ENCODE measurements at regions not wholly inside any gene's neighbourhood (a gene's known extent, or its start where the extent isn't known, plus 50 kb on each side); places are given as distances from the start of the nearest gene placed in this dataset.

- TF ChIP-seq, protein P1, sequence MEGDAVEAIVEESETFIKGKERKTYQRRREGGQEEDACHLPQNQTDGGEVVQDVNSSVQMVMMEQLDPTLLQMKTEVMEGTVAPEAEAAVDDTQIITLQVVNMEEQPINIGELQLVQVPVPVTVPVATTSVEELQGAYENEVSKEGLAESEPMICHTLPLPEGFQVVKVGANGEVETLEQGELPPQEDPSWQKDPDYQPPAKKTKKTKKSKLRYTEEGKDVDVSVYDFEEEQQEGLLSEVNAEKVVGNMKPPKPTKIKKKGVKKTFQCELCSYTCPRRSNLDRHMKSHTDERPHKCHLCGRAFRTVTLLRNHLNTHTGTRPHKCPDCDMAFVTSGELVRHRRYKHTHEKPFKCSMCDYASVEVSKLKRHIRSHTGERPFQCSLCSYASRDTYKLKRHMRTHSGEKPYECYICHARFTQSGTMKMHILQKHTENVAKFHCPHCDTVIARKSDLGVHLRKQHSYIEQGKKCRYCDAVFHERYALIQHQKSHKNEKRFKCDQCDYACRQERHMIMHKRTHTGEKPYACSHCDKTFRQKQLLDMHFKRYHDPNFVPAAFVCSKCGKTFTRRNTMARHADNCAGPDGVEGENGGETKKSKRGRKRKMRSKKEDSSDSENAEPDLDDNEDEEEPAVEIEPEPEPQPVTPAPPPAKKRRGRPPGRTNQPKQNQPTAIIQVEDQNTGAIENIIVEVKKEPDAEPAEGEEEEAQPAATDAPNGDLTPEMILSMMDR (IDR thresholded peaks at IDR 0.05): no peak
- TF ChIP-seq EZH2phosphoT487 (IDR thresholded peaks at IDR 0.05): no peak
Measured at GRCh38 chr2:128498086-128498485, 179.4 kb upstream of the HS6ST1 start.

Data from neural progenitor cell (in vitro differentiated cells).